ENCODE measurements at regions not wholly inside any gene's neighbourhood (a gene's known extent, or its start where the extent isn't known, plus 50 kb on each side); places are given as distances from the start of the nearest gene placed in this dataset.

DNA sequence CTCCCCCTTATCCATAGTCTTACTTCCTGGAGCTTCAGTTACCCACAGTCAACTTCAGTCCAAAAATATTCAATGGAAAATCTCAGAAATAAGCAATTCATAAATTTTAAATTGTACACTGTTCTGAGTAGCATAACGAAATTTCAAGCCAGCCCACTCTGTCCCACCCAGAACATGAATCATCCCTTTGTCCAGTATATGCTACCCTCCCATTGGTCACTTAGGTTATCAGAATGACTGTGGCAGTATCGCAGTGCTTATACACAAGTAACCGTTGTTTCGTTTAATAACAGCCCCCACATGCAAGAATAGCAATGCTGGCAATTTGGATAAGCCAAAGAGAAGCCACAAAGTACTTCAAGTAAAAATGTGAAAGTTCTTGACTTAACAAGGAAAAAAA, 325.3 kb upstream of the ADAMTS9 start:
- TF ChIP-seq, protein P1, sequence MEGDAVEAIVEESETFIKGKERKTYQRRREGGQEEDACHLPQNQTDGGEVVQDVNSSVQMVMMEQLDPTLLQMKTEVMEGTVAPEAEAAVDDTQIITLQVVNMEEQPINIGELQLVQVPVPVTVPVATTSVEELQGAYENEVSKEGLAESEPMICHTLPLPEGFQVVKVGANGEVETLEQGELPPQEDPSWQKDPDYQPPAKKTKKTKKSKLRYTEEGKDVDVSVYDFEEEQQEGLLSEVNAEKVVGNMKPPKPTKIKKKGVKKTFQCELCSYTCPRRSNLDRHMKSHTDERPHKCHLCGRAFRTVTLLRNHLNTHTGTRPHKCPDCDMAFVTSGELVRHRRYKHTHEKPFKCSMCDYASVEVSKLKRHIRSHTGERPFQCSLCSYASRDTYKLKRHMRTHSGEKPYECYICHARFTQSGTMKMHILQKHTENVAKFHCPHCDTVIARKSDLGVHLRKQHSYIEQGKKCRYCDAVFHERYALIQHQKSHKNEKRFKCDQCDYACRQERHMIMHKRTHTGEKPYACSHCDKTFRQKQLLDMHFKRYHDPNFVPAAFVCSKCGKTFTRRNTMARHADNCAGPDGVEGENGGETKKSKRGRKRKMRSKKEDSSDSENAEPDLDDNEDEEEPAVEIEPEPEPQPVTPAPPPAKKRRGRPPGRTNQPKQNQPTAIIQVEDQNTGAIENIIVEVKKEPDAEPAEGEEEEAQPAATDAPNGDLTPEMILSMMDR (IDR thresholded peaks at IDR 0.05 in 2 of 3, conservative IDR thresholded peaks at IDR 0.05 in 1 of 3; ENCODE audit: control insufficient read depth in 2 of 3, extremely low read depth in 1 of 3, insufficient read depth in 1 of 3, low read depth in 3 of 3, low read length in 3 of 3): no peak
- TF ChIP-seq SMC3 (IDR thresholded peaks at IDR 0.05; ENCODE audit: borderline replicate concordance, low read length): no peak
- no peak for TF ChIP-seq MYC (IDR thresholded peaks at IDR 0.05; ENCODE audit: insufficient read depth, insufficient read length, insufficient replicate concordance, low read length, severe bottlenecking)
- TF ChIP-seq KAT2A (conservative IDR thresholded peaks at IDR 0.05; ENCODE audit: control insufficient read depth, low read depth, low read length): no peak
- no peak for TF ChIP-seq POLR2A (IDR thresholded peaks at IDR 0.05; ENCODE audit: low read depth, low read length)
- TF ChIP-seq, protein P2, sequence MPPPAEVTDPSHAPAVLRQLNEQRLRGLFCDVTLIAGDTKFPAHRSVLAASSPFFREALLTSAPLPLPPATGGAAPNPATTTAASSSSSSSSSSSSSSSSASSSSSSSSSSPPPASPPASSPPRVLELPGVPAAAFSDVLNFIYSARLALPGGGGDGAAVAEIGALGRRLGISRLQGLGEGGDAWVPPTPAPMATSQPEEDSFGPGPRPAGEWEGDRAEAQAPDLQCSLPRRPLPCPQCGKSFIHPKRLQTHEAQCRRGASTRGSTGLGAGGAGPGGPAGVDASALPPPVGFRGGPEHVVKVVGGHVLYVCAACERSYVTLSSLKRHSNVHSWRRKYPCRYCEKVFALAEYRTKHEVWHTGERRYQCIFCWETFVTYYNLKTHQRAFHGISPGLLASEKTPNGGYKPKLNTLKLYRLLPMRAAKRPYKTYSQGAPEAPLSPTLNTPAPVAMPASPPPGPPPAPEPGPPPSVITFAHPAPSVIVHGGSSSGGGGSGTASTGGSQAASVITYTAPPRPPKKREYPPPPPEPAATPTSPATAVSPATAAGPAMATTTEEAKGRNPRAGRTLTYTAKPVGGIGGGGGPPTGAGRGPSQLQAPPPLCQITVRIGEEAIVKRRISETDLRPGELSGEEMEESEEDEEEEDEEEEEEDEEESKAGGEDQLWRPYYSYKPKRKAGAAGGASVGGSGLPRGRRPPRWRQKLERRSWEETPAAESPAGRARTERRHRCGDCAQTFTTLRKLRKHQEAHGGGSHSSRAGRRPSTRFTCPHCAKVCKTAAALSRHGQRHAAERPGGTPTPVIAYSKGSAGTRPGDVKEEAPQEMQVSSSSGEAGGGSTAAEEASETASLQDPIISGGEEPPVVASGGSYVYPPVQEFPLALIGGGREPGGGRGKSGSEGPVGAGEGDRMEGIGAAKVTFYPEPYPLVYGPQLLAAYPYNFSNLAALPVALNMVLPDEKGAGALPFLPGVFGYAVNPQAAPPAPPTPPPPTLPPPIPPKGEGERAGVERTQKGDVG (CRISPR knock-in tag; IDR thresholded peaks at IDR 0.05): no peak
- TF ChIP-seq POLR2AphosphoS5 (IDR thresholded peaks at IDR 0.05; ENCODE audit: low read length): no peak
- TF ChIP-seq, protein P3, sequence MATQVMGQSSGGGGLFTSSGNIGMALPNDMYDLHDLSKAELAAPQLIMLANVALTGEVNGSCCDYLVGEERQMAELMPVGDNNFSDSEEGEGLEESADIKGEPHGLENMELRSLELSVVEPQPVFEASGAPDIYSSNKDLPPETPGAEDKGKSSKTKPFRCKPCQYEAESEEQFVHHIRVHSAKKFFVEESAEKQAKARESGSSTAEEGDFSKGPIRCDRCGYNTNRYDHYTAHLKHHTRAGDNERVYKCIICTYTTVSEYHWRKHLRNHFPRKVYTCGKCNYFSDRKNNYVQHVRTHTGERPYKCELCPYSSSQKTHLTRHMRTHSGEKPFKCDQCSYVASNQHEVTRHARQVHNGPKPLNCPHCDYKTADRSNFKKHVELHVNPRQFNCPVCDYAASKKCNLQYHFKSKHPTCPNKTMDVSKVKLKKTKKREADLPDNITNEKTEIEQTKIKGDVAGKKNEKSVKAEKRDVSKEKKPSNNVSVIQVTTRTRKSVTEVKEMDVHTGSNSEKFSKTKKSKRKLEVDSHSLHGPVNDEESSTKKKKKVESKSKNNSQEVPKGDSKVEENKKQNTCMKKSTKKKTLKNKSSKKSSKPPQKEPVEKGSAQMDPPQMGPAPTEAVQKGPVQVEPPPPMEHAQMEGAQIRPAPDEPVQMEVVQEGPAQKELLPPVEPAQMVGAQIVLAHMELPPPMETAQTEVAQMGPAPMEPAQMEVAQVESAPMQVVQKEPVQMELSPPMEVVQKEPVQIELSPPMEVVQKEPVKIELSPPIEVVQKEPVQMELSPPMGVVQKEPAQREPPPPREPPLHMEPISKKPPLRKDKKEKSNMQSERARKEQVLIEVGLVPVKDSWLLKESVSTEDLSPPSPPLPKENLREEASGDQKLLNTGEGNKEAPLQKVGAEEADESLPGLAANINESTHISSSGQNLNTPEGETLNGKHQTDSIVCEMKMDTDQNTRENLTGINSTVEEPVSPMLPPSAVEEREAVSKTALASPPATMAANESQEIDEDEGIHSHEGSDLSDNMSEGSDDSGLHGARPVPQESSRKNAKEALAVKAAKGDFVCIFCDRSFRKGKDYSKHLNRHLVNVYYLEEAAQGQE (IDR thresholded peaks at IDR 0.05; ENCODE audit: low read depth, low read length): no peak
- TF ChIP-seq POLR2AphosphoS2 (IDR thresholded peaks at IDR 0.05; ENCODE audit: low read depth, low read length): no peak
- TF ChIP-seq CEBPB (IDR thresholded peaks at IDR 0.05; ENCODE audit: borderline replicate concordance in 1 of 2, low read depth in 2 of 2, low read length in 2 of 2): no peak

All from GM12878 (cell line).